Endodermal cell (in vitro differentiated cells): ENCODE measurements at regions not wholly inside any gene's neighbourhood (a gene's known extent, or its start where the extent isn't known, plus 50 kb on each side); places are given as distances from the start of the nearest gene placed in this dataset.

ENCODE experiments used
- DNase-seq: peaks from one replicate; pipeline ENCODE4 v3.0.0-alpha.2; 2017
- H3K27ac ChIP-seq: 2 replicates; pipeline ENCODE4 v1.5.1; 2013; ENCODE audit warnings: mild to moderate bottlenecking, low read depth, low read length, moderate library complexity
- H3K27me3 ChIP-seq: 2 replicates; pipeline ENCODE4 v1.6.1; 2013; ENCODE audit warnings: mild to moderate bottlenecking, low read length, moderate library complexity; ENCODE audit not compliant: insufficient read depth, control insufficient read depth, poor library complexity, severe bottlenecking
- H3K36me3 ChIP-seq: 2 replicates; pipeline ENCODE4 v1.7.0; 2013; ENCODE audit warnings: mild to moderate bottlenecking, low read length, moderate library complexity; ENCODE audit not compliant: control insufficient read depth, insufficient read depth
- H3K4me1 ChIP-seq: one replicate; pipeline ENCODE4 v1.7.0; 2013; ENCODE audit warnings: low read length; ENCODE audit not compliant: control insufficient read depth, insufficient read depth
- H3K4me3 ChIP-seq: 2 replicates; pipeline ENCODE4 v1.5.1; 2013; ENCODE audit warnings: mild to moderate bottlenecking, low read length, moderate library complexity
- H3K9ac ChIP-seq: 2 replicates; pipeline ENCODE4 v1.6.1; 2013; ENCODE audit warnings: mild to moderate bottlenecking, low read length, moderate library complexity; ENCODE audit not compliant: poor library complexity, severe bottlenecking; ENCODE audit errors: extremely low read depth
- H3K9me3 ChIP-seq: 2 replicates; pipeline ENCODE4 v1.6.1; 2013; ENCODE audit warnings: mild to moderate bottlenecking, low read length, moderate library complexity; ENCODE audit not compliant: control insufficient read depth
- H3K27ac Mint-ChIP-seq: 2 replicates; pipeline ENCODE4 v1.8.0; 2020; ENCODE audit warnings: mixed read lengths
- H3K27me3 Mint-ChIP-seq: 2 replicates; pipeline ENCODE4 v1.8.0; 2021; ENCODE audit warnings: mild to moderate bottlenecking, mixed read lengths; ENCODE audit not compliant: insufficient read depth
- H3K36me3 Mint-ChIP-seq: 2 replicates; pipeline ENCODE4 v1.8.0; 2020; ENCODE audit warnings: low read depth, mixed read lengths
- H3K4me1 Mint-ChIP-seq: 2 replicates; pipeline ENCODE4 v1.8.0; 2020; ENCODE audit warnings: mixed read lengths
- H3K4me3 Mint-ChIP-seq: 2 replicates; pipeline ENCODE4 v1.8.0; 2020; ENCODE audit warnings: mild to moderate bottlenecking, moderate library complexity, mixed read lengths
- H3K9me3 Mint-ChIP-seq: 2 replicates; pipeline ENCODE4 v1.8.0; 2020; ENCODE audit warnings: mild to moderate bottlenecking, mixed read lengths
- CTCF ChIP-seq: fragments of 200-600 bp; sonication (generic); conservative IDR thresholded peaks from 2 replicates; pipeline ENCODE4 v1.5.0; 2021; ENCODE audit warnings: antibody characterized with exemption, mild to moderate bottlenecking
- WGBS, 2 experiments: methylation state at CpG; one replicate each; pipeline versions ENCODE4 v1.1.5 to v1.1.7; 2013; ENCODE audit warnings: missing lambda C conversion rate in 2 of 2, mixed read lengths in 1 of 2; ENCODE audit not compliant: insufficient coverage in 1 of 2, insufficient read length in 1 of 2; 5-methylcytosine and 5-hydroxymethylcytosine counted together

GRCh38 chr12:20188930-20189653, 179.2 kb upstream of the PDE3A start:
- Mint-ChIP-seq H3K9me3 (no peaks in the 10 kb centered on the region), H3K27ac (peak overlapping the region; percentile 0), H3K4me3 (no peak overlapping the region), H3K27me3 (peaks cover 4% of the 10 kb centered on the region), H3K4me1 (peaks cover 21% of the 10 kb centered on the region), H3K36me3 (no peaks in the 10 kb centered on the region)
- H3K4me3 ChIP-seq, result no peak overlapping the region
- peaks cover 42% of the 10 kb centered on the region for H3K27me3 ChIP-seq
- no peak for TF ChIP-seq CTCF
- DNase-seq, result no peak
- H3K9me3 ChIP-seq, result no peaks in the 10 kb centered on the region
- no peak overlapping the region for H3K27ac ChIP-seq
- WGBS, 2 experiments, result 87 to 96% methylated on average over 4 to 5 of the region's 5 CpGs
- H3K9ac ChIP-seq, result no peak overlapping the region
- H3K36me3 ChIP-seq, result no peaks in the 10 kb centered on the region
- peaks cover 4% of the 10 kb centered on the region for H3K4me1 ChIP-seq

GRCh38 chr12:20189767-20190166, 178.6 kb upstream of the PDE3A start:
- WGBS, 2 experiments, result 77 to 90% methylated on average over 2 of the region's 2 CpGs
- H3K9me3 ChIP-seq, result no peaks in the 10 kb centered on the region
- H3K27ac ChIP-seq, result no peak overlapping the region
- DNase-seq, result no peak
- H3K4me3 ChIP-seq, result no peak overlapping the region
- H3K4me1 Mint-ChIP-seq, result peaks cover 21% of the 10 kb centered on the region
- no peaks in the 10 kb centered on the region for H3K9me3 Mint-ChIP-seq
- H3K27me3 ChIP-seq, result peaks cover 35% of the 10 kb centered on the region
- peak overlapping the region; percentile 0 for H3K27ac Mint-ChIP-seq
- peaks cover 4% of the 10 kb centered on the region for H3K27me3 Mint-ChIP-seq
- no peak for TF ChIP-seq CTCF
- H3K4me1 ChIP-seq, result peaks cover 4% of the 10 kb centered on the region
- H3K36me3 ChIP-seq, result no peaks in the 10 kb centered on the region
- no peak overlapping the region for H3K9ac ChIP-seq
- H3K36me3 Mint-ChIP-seq, result no peaks in the 10 kb centered on the region
- no peak overlapping the region for H3K4me3 Mint-ChIP-seq

- Mint-ChIP-seq H3K27ac (peak overlapping the region; percentile 44), H3K4me1 (peaks cover 15% of the 10 kb centered on the region), H3K9me3 (peaks cover under 1% of the 10 kb centered on the region), H3K4me3 (no peak overlapping the region), H3K36me3 (no peaks in the 10 kb centered on the region), H3K27me3 (no peaks in the 10 kb centered on the region)
- H3K9me3 ChIP-seq, result no peaks in the 10 kb centered on the region
- DNase-seq, result peak; percentile 87
- H3K4me1 ChIP-seq, result peaks cover 4% of the 10 kb centered on the region
- WGBS, 2 experiments, result 22 to 36% methylated on average over 3 to 4 of the region's 4 CpGs
- H3K27ac ChIP-seq, result no peak overlapping the region
- H3K27me3 ChIP-seq, result no peaks in the 10 kb centered on the region
- no peak overlapping the region for H3K9ac ChIP-seq
- H3K36me3 ChIP-seq, result no peaks in the 10 kb centered on the region
- no peak overlapping the region for H3K4me3 ChIP-seq
- peak; percentile 94 for TF ChIP-seq CTCF
Observed at GRCh38 chr12:20194171-20194570, 174.2 kb upstream of the PDE3A start.
